Dermis blood vessel endothelial cell (primary cell): ENCODE measurements at regions not wholly inside any gene's neighbourhood (a gene's known extent, or its start where the extent isn't known, plus 50 kb on each side); places are given as distances from the start of the nearest gene placed in this dataset.
A peak's percentile ranks its signal among the peaks of the same experiment; 100 is the strongest.
"Not testable (repeated sequence)": the region's sequence is repeated elsewhere in the genome, so short reads cannot be mapped to it uniquely, and the experiment has no call there.

Source experiments
- DNase-seq: peaks from one replicate; pipeline ENCODE4 v3.0.0; 2010

DNA sequence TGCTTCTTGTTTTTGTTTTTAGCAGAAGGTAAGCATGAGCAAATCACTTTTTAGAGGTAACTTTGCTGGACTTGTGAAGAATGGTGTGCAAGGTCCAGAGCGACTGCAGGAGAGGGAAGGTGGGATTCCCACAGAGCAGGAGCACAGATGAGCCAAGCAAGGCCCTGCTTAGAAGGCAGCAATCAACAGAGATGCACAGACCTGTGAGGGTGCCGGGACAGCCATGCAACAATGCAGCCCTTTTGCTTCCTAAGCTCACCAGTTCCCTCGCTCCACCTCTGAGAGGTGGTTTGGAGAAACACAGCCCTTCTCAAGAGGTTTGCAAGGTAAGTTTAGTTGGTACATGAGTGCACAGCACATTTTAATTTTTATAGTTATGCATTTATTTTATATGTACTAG lies 85.1 kb upstream of the FBXO28 start:
- not testable (repeated sequence) for DNase-seq

- not testable (repeated sequence) for DNase-seq
Measured at GRCh38 chr1:224023122-224023521, 90.8 kb upstream of the FBXO28 start.

GRCh38 chr1:224022249-224022970 lies 91.5 kb upstream of the FBXO28 start:
- DNase-seq: not testable (repeated sequence)

DNA sequence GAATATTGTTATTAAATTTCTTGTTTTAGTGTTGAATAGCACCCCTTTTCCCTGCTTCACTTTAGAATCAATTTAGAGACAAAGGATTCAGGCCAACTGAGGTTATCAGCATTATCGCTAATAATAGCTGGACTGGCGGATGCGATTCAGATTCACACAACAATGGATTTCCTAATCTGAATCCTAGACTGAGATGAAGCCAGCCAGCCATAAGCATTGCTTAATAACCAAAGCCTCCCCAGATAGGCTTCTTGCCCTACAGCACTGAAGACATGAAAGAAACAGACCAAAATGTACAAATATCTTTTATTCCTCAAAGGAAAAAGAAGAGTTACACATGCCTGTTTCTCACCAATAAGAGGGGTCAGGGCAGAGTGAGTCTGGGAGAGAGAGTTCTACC lies 94.0 kb upstream of the FBXO28 start:
- not testable (repeated sequence) for DNase-seq

GRCh38 chr1:224015782-224016181 lies 98.1 kb upstream of the FBXO28 start:
- not testable (repeated sequence) for DNase-seq

DNA sequence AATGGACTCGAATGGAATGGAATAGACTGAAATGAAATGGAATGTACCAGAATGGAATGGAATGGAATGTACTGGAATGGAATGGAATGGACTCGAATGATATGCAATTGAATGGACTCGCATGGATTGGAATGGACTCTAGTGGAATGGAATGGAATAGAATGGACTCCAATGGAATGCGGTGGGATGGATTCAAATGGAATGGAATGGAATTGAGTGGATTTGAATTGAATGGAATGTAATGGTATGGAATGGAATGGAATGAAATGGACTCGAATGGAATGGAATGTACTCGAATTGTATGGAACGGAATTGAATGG lies 99.6 kb upstream of the FBXO28 start:
- no peak for DNase-seq

DNA sequence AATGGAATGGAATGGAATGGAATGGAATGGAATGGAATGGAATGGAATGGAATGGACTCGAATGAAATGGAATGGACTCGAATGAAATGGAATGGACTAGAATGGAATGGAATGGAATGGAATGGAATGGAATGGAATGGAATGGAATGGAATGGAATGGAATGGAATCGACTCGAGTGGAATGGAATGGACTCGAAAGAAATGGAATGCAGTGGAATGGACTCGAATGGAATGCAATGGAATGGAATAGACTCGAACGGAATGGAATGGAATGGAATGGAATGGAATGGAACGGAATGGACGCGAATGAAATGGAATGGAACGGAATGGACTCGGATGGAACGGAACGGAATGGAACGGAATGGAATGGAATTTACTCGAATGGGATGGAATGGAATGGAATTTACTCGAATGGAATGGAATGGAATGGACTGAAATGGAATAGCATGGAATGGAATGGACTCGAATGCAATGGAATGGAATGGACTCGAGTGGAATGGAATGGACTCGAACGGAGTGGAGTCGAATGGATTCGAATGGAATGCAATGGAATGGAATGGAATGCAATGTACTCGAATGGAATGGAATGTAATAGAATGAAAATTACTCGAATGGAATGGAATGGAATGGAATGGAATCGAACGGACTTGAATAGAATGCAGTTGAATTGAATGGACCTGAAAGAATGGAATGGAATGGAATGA lies 100.1 kb upstream of the FBXO28 start:
- not testable (repeated sequence) for DNase-seq

DNA sequence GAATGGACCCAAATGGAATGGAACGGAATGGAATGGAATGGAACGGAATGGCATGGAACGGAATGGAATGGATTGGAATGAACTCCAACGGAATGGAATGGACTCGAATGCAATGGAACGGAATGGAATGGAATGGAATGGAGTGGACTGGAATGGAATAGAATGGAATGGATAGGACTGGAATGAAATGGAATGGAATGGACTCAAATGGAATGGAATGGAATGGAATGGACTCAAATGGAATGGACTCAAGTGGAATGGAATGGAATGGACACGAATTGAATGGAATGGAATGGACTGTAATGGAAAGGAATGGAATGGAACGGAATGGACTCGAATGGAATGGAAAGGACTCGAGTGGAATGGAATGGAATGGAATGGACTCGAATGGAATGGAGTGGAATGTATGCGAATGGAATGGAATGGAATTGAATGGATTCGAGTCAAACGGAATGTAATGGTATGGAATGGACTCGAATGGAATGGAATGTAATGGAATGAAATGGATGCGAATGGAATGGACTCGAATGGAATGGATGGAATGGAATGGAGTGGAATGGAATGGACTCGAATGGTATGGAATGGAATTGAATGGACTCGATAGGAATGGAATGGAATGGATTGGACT lies 101.0 kb upstream of the FBXO28 start:
- DNase-seq: not testable (repeated sequence)

GRCh38 chr1:224012162-224012561 lies 101.7 kb upstream of the FBXO28 start:
- DNase-seq: not testable (repeated sequence)

GRCh38 chr1:224011751-224012150 lies 102.2 kb upstream of the FBXO28 start:
- not testable (repeated sequence) for DNase-seq

- DNase-seq: not testable (repeated sequence)
Measured at GRCh38 chr1:224011153-224011552, 102.8 kb upstream of the FBXO28 start.

- not testable (repeated sequence) for DNase-seq
Measured at GRCh38 chr1:224005973-224006372, 107.9 kb upstream of the FBXO28 start.

DNA sequence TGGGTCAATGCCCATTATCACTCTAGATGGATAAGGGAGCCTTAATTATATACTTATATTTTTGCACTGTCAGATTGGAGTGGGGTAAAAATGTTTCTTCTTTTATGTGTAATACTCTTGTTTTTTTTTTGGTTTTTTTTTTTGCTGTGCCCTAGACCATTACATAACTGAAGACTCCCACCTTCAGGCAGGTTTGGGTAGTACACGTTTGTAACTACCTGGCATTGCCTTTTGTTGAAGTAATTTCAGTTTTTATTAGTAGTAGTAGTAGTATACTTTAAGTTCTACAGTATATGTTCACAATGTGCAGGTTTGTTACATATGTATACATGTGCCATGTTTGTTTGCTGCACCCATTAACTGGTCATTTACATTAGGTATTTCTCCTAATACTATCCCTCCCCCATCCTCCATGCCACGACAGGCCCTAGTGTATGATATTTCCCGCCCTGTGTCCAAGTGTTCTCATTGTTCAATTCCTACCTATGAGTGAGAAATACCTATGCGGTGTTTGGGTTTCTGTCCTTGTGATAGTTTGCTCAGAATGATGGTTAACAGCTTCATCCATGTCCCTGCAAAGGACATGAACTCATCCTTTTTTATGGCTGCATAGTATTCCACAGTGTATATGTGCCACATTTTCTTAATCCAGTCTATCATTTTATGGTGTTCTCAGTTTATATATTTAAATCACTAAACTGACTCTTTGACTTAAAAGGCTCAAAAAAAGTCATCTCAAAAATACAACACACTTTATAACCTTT lies 109.2 kb upstream of the FBXO28 start:
- peak; percentile 58 for DNase-seq

GRCh38 chr1:224003896-224004295 lies 110.0 kb upstream of the FBXO28 start:
- DNase-seq: not testable (repeated sequence)

DNA sequence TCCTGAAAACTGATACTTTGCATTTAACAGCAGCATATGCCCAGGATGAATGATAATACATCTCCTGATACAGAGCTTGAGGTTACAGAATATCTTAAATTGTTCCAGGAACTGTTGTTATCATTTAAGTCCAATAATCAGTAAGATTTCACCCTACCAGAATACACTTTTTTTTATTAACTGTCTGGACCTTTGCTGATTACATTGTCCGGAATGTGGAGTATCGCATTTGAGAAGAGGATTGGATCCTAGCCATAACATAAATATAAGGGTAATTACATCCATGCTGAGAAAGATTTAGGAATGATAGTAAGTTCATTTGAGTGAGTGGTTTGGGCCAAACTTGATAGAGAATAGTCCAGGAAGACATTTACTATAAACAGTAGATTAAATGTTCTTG lies 112.2 kb upstream of the FBXO28 start:
- not testable (repeated sequence) for DNase-seq

GRCh38 chr1:223999761-224000160 lies 114.2 kb upstream of the FBXO28 start:
- DNase-seq: not testable (repeated sequence)

DNA sequence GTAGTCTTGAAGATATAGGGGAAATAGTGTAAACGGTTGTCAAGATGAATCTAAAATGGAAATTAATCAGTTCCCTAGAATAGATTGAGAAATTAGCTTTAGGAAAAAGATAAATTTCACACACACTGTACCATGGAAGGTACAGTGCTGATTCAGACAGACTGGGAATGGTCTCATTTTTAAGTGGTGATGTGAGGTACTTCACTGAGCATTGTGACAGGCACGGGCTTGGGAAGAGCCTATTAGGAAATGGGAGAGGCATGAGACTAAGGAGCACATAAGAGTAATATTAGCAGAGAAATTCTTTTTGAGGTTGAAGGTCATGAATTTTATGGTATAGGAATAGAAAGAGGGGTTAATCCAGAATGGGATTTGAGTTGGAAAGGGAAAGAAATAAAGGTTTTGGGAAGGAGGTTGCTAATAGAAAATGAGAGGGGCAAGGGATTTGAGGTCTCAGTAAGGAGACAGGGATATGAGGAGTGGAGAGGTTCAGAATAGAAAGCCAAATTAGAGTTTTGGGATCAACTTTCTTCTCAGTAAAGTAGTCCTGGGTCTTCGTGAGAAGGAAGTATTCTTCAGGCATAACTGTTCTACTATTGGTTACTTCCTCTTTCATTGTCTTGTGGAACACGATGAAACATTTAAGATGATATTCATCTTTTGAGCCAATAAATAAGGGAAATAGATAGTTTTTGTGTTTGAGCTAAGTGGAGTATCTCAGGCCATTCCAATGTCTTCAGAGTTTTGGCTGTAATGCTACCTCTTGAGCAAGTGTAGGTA lies 115.0 kb upstream of the FBXO28 start:
- DNase-seq: not testable (repeated sequence)

DNA sequence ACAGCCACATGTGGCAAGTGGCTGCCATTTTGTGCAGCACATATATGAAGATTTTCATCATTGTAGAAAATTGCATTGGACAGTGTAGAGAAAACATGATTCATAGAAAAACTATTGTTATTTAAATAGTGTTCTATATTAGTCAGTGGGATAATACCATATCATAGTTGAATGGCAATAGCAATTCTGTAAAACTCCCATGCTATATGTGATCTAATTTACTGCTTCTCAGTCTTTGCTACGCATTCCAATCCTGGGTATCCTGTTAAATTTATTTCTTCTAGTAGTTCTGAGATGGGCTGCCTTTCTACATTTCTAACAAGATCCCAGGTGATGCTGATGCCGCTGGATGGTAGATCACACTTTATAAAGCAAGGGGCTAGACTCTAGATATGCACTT lies 117.5 kb upstream of the FBXO28 start:
- DNase-seq: not testable (repeated sequence)

DNA sequence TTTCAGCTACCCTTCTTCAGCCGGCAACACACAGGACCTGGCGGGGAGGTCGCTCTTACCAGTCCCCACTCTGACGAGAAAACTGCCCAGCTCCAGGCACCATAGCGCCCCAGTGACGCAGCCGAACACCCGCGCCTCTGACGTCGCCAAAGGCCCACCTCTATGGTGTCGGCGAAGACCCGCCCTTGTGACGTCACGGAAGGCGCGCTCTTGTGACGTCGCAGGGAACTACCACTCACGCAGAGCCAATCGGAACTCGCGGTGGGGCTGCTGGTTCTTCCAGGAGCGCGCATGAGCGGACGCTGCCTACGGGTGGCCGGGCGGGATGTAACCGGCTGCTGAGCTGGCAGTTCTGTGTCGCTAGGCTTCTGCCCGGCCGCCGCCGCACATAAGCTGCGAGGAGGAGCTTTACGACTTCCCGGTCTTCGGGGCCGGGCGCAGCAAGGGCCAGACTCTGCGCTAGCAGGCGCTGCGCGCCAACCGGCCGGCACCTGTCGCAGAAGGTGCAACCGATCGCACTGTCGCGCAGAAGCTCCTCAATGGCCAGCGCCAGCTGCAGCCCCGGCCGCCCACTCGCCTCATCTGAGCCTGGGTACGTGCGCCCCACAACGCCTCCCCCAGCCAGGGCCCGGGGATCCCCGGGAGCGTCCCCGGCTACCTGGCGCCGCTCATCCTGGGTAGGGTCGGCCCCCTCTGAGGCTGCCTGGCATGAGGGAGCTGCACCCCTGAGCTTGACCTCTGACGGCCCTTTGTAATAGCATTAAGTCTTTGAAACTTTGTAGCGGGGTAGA lies 121.3 kb upstream of the FBXO28 start:
- peak; percentile 99 for DNase-seq

- DNase-seq: not testable (repeated sequence)
Measured at GRCh38 chr1:223991297-223991857, 122.5 kb upstream of the FBXO28 start.

GRCh38 chr1:223961985-223962384 lies 116.2 kb upstream of the TP53BP2 start:
- DNase-seq: peak; percentile 25
